K562 (cell line): ENCODE measurements at regions not wholly inside any gene's neighbourhood (a gene's known extent, or its start where the extent isn't known, plus 50 kb on each side); places are given as distances from the start of the nearest gene placed in this dataset.

Experiments
- ATF7 ChIP-seq: fragments of 450-650 bp; IDR thresholded peaks from 2 replicates; pipeline ENCODE4 v1.7.1; 2014; ENCODE audit warnings: mild to moderate bottlenecking, moderate library complexity
- BACH1 ChIP-seq: fragments of 200-800 bp; sonication (Bioruptor generic); IDR thresholded peaks from 2 replicates; pipeline ENCODE4 v1.6.1; 2016; ENCODE audit warnings: missing genetic modification characterization, missing compliant biosample characterization
- CBX3 ChIP-seq, 2 experiments: IDR thresholded peaks; 1 replicate in 1 of 2; 2 replicates in 1 of 2; pipeline ENCODE4 v1.6.1; 2012; ENCODE audit warnings: inconsistent platforms in 2 of 2, low read length in 2 of 2, borderline replicate concordance in 1 of 2, control low read depth in 1 of 2
- COPS2 ChIP-seq: fragments of 450-650 bp; conservative IDR thresholded peaks from 2 replicates; pipeline ENCODE4 v1.6.1; 2016; ENCODE audit warnings: mild to moderate bottlenecking, moderate library complexity
- FOXK2 ChIP-seq, 2 experiments: fragments of 450-650 bp; IDR thresholded peaks in 1 of 2; conservative IDR thresholded peaks in 1 of 2; 2 replicates each; pipeline ENCODE4 v1.6.1; 2016; ENCODE audit warnings: low read depth in 2 of 2, mild to moderate bottlenecking in 1 of 2
- MBD2 ChIP-seq: sonication (generic); IDR thresholded peaks from 2 replicates; pipeline ENCODE4 v1.6.1; 2016; ENCODE audit warnings: low read depth, borderline replicate concordance
- MCM3 ChIP-seq: fragments of 450-650 bp; IDR thresholded peaks from 2 replicates; pipeline ENCODE4 v1.6.1; 2016
- SMARCA4 ChIP-seq: fragments of 450-650 bp; IDR thresholded peaks from 2 replicates; pipeline ENCODE4 v1.6.1; 2016
- SP1 ChIP-seq: sonication (generic); formaldehyde crosslinking; IDR thresholded peaks from 2 replicates; pipeline ENCODE4 v1.8.1; 2022; ENCODE audit warnings: mild to moderate bottlenecking, missing genetic modification reagents
- THRAP3 ChIP-seq: fragments of 450-650 bp; IDR thresholded peaks from 2 replicates; pipeline ENCODE4 v1.6.1; 2016; ENCODE audit warnings: mild to moderate bottlenecking, inconsistent platforms, borderline replicate concordance
- ZNF143 ChIP-seq: sonication (generic); formaldehyde crosslinking; IDR thresholded peaks from 2 replicates; pipeline ENCODE4 v1.9.0; 2022; ENCODE audit warnings: mild to moderate bottlenecking, missing genetic modification reagents
- ZNF217 ChIP-seq: sonication (generic); formaldehyde crosslinking; IDR thresholded peaks from 2 replicates; pipeline ENCODE4 v1.8.0; 2022; ENCODE audit warnings: mild to moderate bottlenecking, missing genetic modification reagents
- ZNF584 ChIP-seq: fragments of 200-800 bp; sonication (Bioruptor generic); IDR thresholded peaks from 2 replicates; pipeline ENCODE4 v1.6.1; 2016; ENCODE audit warnings: low read depth, mild to moderate bottlenecking, missing genetic modification characterization, missing compliant biosample characterization
- TF ChIP-seq, protein P1 (sequence below), 2 experiments: IDR thresholded peaks in 1 of 2; conservative IDR thresholded peaks in 1 of 2; 2 replicates each; pipeline ENCODE4 v1.6.1; 2016; ENCODE audit warnings: low read depth in 2 of 2, mild to moderate bottlenecking in 1 of 2, missing compliant biosample characterization in 1 of 2, missing genetic modification characterization in 1 of 2, moderate library complexity in 1 of 2
- TF ChIP-seq, protein P2 (sequence below): fragments of 250-450 bp; sonication (Bioruptor Pico); IDR thresholded peaks from 2 replicates; pipeline ENCODE4 v1.4.0; 2020; ENCODE audit warnings: borderline replicate concordance
- TF ChIP-seq, protein P3 (sequence below): fragments of 450-650 bp; IDR thresholded peaks from 2 replicates; pipeline ENCODE4 v1.6.1; 2016; ENCODE audit warnings: low read depth, mild to moderate bottlenecking, moderate library complexity
- TF ChIP-seq, protein P4 (sequence below): fragments of 150-350 bp; IDR thresholded peaks from 2 replicates; pipeline ENCODE4 v1.6.1; 2014; ENCODE audit warnings: low read depth, mild to moderate bottlenecking, low read length, borderline replicate concordance
- TF ChIP-seq, protein P5 (sequence below), 3 experiments: IDR thresholded peaks in 2 of 3; conservative IDR thresholded peaks in 1 of 3; 2 replicates each; pipeline ENCODE4 v1.5.1; 2011 to 2012; ENCODE audit warnings: low read length in 3 of 3, mild to moderate bottlenecking in 3 of 3, control low read depth in 2 of 3, improper control_type of control experiment in 1 of 3, inconsistent platforms in 1 of 3, low read depth in 1 of 3, mixed read lengths in 1 of 3, moderate library complexity in 1 of 3; ENCODE audit not compliant: insufficient read depth in 2 of 3

DNA sequence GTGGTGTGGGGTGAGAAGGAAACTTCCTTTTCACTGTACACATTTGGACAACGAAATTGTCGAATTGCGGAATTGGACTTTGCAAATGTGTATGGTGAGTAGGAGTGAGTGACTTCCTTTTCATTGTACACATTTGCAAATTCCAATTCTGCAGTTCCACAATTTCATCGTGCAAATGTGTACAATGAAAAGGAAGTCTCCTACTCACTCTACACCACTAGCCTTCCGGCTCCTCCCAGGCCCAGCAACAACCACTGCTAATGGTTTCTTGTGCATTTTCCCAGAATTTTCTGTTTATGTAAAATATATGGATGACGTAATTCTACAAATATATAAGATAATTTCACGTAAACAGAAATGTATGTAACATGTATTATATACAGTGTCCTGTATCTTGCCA is 118.5 kb downstream of the ARL4A start (continued):
- TF ChIP-seq BACH1 (tag): no peak
- TF ChIP-seq CBX3 (IDR thresholded peaks at IDR 0.05; ENCODE audit: borderline replicate concordance in 1 of 2, low read length in 2 of 2): no peak
- TF ChIP-seq COPS2: no peak
- peak; percentile 24; the same call in 1 of the 2 replicates for TF ChIP-seq SMARCA4
- peak; percentile 95 for TF ChIP-seq ATF7
- no peak for TF ChIP-seq ZNF143
- no peak for TF ChIP-seq ZNF217 (CRISPR knock-in tag)
- TF ChIP-seq, protein P1, sequence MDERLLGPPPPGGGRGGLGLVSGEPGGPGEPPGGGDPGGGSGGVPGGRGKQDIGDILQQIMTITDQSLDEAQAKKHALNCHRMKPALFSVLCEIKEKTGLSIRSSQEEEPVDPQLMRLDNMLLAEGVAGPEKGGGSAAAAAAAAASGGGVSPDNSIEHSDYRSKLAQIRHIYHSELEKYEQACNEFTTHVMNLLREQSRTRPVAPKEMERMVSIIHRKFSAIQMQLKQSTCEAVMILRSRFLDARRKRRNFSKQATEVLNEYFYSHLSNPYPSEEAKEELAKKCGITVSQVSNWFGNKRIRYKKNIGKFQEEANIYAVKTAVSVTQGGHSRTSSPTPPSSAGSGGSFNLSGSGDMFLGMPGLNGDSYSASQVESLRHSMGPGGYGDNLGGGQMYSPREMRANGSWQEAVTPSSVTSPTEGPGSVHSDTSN (CRISPR knock-in tag; IDR thresholded peaks at IDR 0.05; ENCODE audit: low read depth): no peak
- TF ChIP-seq, protein P1 (tag; conservative IDR thresholded peaks at IDR 0.05; ENCODE audit: low read depth): no peak
- TF ChIP-seq, protein P2, sequence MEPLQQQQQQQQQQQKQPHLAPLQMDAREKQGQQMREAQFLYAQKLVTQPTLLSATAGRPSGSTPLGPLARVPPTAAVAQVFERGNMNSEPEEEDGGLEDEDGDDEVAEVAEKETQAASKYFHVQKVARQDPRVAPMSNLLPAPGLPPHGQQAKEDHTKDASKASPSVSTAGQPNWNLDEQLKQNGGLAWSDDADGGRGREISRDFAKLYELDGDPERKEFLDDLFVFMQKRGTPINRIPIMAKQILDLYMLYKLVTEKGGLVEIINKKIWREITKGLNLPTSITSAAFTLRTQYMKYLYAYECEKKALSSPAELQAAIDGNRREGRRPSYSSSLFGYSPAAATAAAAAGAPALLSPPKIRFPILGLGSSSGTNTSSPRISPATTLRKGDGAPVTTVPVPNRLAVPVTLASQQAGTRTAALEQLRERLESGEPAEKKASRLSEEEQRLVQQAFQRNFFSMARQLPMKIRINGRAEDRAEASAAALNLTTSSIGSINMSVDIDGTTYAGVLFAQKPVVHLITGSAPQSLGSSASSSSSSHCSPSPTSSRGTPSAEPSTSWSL (CRISPR knock-in tag): no peak
- TF ChIP-seq ZNF584: 0 out of 2 replicates have a peak, but pooled peaks have one; percentile 49
- TF ChIP-seq, protein P3, sequence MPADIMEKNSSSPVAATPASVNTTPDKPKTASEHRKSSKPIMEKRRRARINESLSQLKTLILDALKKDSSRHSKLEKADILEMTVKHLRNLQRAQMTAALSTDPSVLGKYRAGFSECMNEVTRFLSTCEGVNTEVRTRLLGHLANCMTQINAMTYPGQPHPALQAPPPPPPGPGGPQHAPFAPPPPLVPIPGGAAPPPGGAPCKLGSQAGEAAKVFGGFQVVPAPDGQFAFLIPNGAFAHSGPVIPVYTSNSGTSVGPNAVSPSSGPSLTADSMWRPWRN: no peak
- no peak for TF ChIP-seq SP1 (CRISPR knock-in tag)
- TF ChIP-seq, protein P4, sequence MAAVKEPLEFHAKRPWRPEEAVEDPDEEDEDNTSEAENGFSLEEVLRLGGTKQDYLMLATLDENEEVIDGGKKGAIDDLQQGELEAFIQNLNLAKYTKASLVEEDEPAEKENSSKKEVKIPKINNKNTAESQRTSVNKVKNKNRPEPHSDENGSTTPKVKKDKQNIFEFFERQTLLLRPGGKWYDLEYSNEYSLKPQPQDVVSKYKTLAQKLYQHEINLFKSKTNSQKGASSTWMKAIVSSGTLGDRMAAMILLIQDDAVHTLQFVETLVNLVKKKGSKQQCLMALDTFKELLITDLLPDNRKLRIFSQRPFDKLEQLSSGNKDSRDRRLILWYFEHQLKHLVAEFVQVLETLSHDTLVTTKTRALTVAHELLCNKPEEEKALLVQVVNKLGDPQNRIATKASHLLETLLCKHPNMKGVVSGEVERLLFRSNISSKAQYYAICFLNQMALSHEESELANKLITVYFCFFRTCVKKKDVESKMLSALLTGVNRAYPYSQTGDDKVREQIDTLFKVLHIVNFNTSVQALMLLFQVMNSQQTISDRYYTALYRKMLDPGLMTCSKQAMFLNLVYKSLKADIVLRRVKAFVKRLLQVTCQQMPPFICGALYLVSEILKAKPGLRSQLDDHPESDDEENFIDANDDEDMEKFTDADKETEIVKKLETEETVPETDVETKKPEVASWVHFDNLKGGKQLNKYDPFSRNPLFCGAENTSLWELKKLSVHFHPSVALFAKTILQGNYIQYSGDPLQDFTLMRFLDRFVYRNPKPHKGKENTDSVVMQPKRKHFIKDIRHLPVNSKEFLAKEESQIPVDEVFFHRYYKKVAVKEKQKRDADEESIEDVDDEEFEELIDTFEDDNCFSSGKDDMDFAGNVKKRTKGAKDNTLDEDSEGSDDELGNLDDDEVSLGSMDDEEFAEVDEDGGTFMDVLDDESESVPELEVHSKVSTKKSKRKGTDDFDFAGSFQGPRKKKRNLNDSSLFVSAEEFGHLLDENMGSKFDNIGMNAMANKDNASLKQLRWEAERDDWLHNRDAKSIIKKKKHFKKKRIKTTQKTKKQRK: no peak
- TF ChIP-seq, protein P5, sequence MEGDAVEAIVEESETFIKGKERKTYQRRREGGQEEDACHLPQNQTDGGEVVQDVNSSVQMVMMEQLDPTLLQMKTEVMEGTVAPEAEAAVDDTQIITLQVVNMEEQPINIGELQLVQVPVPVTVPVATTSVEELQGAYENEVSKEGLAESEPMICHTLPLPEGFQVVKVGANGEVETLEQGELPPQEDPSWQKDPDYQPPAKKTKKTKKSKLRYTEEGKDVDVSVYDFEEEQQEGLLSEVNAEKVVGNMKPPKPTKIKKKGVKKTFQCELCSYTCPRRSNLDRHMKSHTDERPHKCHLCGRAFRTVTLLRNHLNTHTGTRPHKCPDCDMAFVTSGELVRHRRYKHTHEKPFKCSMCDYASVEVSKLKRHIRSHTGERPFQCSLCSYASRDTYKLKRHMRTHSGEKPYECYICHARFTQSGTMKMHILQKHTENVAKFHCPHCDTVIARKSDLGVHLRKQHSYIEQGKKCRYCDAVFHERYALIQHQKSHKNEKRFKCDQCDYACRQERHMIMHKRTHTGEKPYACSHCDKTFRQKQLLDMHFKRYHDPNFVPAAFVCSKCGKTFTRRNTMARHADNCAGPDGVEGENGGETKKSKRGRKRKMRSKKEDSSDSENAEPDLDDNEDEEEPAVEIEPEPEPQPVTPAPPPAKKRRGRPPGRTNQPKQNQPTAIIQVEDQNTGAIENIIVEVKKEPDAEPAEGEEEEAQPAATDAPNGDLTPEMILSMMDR (IDR thresholded peaks at IDR 0.05 in 2 of 3, conservative IDR thresholded peaks at IDR 0.05 in 1 of 3; ENCODE audit: insufficient read depth in 2 of 3, low read depth in 1 of 3, low read length in 3 of 3): no peak
- TF ChIP-seq FOXK2 (conservative IDR thresholded peaks at IDR 0.05 in 1 of 2, IDR thresholded peaks at IDR 0.05 in 1 of 2; ENCODE audit: low read depth in 2 of 2): no peak
- TF ChIP-seq THRAP3: no peak
- no peak for TF ChIP-seq MBD2
- no peak for TF ChIP-seq MCM3
